HG03520 (cell line): ENCODE measurements at regions not wholly inside any gene's neighbourhood (a gene's known extent, or its start where the extent isn't known, plus 50 kb on each side); places are given as distances from the start of the nearest gene placed in this dataset.

Experiments
- ATAC-seq: cut with Tn5 transposase; IDR thresholded peaks from one replicate; pipeline ENCODE4 v1.9.1; 2021; ENCODE audit warnings: mild to moderate bottlenecking, moderate library complexity; ENCODE audit not compliant: unreplicated experiment

- ATAC-seq, result no peak
Measured at GRCh38 chr5:103464835-103465484, 97.6 kb downstream of the NUDT12 start.

- no peak for ATAC-seq
Measured at GRCh38 chr5:103463261-103463660, 99.3 kb downstream of the NUDT12 start.

GRCh38 chr5:103461243-103461642, 101.3 kb downstream of the NUDT12 start:
- ATAC-seq, result no peak

DNA sequence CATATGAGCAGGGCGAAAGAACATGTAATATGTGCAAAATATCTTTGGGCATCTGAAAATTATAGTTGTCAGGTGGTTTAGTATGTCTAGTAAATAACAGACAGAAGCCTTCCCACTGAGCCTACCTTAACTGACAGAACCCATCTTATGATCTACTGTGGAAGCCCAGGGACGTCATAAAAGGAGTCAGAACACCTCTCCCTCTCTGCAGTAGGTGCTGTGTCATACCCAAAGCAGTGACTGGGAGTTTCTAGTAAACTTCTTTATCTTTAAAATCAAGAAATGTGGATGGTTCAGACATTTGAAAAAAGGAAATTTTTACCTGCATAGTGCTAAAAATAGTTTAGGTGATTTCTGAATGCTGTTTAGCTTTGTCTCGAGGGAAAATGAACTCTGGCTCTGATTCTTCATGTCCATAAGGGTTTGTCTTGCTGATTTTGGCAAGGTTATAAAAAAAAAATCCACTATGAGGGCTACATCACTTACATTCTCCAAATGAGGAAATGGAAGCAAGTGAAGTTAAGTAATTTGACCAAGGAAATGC, 104.0 kb downstream of the NUDT12 start:
- no peak for ATAC-seq

GRCh38 chr5:103456476-103456875, 106.1 kb downstream of the NUDT12 start:
- ATAC-seq, result no peak

DNA sequence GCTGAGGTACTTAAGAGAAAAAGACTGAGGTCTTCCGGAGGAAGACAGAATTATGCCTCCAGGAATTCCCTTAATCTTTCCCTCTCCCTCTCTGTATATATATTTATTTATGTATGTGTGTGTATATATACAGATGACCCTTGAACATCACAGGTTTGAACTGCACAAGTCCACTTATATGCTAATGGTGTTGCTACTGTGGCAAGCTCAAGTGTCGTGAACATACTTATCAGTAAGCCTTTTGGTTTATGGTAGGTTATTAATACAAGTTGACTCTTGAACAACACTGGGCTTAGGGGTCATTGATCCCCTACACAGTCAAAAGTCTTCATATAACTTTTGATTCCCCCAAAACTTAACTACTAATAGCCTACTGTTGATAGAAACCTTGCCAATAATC, 106.8 kb downstream of the NUDT12 start:
- ATAC-seq, result no peak

DNA sequence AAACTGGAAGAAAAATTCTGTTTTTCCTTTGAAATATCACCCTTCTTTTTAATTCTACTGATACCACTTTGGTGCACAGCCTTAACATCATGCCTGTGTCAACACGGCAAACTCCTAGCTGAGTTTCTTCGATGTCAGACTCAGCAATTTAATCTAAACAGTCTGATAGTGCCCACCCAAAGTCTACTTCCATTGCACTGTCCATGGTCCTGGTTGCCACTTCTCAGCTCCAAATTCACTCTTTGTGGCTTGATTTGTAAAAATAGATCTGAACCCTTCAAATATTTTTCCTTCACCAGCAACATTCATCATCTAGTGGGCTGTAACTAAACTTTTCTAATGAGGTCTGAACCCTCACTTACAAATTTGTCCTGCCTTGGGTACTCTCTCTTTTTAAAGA, 107.8 kb downstream of the NUDT12 start:
- ATAC-seq, result no peak

- no peak for ATAC-seq
Measured at GRCh38 chr5:103452666-103453065, 109.9 kb downstream of the NUDT12 start.

GRCh38 chr5:103452089-103452488, 110.5 kb downstream of the NUDT12 start:
- no peak for ATAC-seq

- no peak for ATAC-seq
Measured at GRCh38 chr5:103451261-103451660, 111.3 kb downstream of the NUDT12 start.

DNA sequence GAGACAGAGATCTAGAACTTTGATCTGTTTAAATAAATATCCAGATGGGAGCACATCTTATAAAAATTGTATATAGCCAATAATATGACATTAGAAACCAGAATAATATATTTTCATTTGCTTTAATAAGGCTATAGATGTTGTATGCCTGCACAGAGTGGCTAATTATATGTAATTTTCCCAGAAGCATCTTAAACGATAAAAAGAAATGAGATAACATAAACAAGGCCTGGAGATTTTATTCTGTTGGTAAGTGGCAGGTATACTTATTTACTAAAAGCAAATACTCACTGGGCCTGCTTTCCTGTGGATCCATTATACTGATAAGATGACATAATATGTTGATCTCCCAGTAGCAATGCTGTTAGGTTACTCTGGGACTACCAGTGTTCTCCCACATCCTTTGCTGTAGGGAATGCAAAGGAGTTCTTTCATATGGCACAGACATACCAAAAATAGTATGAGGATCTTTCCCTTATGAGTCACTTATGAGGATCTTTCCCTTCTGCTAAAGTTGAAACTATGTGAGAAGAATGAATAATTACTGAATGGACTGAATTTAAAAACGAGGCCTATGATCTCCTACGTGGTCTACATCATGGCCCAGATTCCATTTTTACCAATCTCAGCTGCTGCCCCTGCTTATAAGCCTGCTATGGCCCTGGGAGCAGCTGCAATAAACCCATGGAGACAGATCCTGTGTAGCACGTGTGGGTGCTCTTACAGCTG, 112.1 kb downstream of the NUDT12 start:
- no peak for ATAC-seq

- ATAC-seq, result no peak
Measured at GRCh38 chr5:103446813-103447212, 115.8 kb downstream of the NUDT12 start.

DNA sequence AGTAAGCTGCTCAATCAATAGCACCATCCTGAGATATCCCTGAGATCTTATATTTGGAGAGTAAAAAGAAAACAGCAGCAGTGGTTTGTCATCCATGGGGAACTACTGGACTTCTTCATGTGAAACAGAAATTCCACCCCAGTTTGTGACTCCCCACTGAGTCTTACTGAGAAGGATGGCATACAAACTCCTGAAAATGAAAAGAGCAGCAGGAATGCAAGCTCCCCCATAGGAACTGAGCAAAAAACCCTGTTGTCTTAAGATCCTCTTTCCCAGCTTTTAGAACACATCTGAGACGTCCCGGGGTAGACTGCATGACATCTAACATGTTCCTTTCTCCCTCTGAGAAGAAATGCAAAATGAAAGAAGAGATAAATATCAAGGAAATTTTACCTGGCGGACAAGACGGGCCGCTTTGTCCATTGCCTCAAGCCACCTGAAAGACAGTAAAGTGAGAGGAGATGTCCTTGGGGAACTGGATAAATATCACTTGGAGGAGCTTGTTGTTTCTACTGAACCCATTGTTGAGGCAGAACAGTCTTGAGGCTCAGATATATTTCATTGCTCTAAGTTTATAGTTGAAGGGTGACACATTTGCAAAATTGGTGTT, 117.1 kb downstream of the NUDT12 start:
- no peak for ATAC-seq

GRCh38 chr5:103444333-103445038, 118.1 kb downstream of the NUDT12 start:
- ATAC-seq, result peak; percentile 71

- ATAC-seq, result no peak
Measured at GRCh38 chr5:103442750-103443149, 119.8 kb downstream of the NUDT12 start.

DNA sequence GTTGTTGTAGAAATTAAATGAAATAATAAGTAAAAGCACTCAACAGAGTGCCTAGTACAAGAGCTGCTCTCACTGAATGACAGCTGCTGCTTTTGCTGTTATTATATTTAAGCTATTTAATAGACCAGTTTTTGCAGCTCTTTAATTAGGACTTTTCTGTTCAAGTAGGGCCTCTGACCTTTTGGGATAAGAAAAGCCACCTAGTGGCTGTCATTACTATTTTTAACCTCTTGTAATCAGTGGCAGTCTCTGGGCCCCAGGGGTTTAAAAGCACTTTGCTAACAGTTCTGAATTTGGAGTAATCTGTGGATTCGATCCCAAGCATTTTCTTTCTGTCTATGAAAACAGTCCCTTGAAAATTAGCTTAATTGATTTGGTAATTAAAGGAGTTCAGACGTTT, 121.1 kb downstream of the NUDT12 start:
- ATAC-seq, result no peak

- no peak for ATAC-seq
Measured at GRCh38 chr5:103439007-103439406, 123.6 kb downstream of the NUDT12 start.

- no peak for ATAC-seq
Measured at GRCh38 chr5:103436656-103437055, 125.9 kb downstream of the NUDT12 start.

DNA sequence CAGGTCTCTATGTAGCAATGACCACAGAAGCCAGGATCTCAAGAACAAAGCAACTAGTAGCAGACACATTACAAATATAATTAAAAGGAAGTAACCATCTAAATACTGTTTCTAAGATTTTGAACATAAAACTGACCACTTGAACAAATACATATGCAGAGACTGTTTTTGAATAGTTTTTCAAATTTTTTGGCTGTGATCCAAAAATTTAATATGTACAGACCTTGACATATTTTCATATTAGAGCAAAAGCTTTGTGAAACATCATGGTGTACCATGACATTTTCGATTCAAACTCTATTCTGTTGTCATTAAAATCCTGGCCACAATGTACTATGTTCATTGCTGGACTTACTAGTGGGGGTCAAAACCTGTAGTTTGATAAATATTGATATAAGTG, 126.5 kb downstream of the NUDT12 start:
- no peak for ATAC-seq

- no peak for ATAC-seq
Measured at GRCh38 chr5:103435136-103435889, 127.3 kb downstream of the NUDT12 start.

GRCh38 chr5:103434057-103434456, 128.5 kb downstream of the NUDT12 start:
- ATAC-seq, result no peak
